Panc1 (cell line): ENCODE measurements at regions not wholly inside any gene's neighbourhood (a gene's known extent, or its start where the extent isn't known, plus 50 kb on each side); places are given as distances from the start of the nearest gene placed in this dataset.

Experiments used
- ATAC-seq: fragments of 200-7000 bp; cut with Tn5 transposase; 2 replicates; pipeline ENCODE4 v1.9.1; 2020; ENCODE audit warnings: mild to moderate bottlenecking, moderate library complexity
- BruUV-seq: library from RNA; stranded (reverse); fragments of 400-500 nt; replicated peaks from 2 replicates; lab custom pipeline; 2021; lab: Mats Ljungman, UMichigan
- CTCF ChIA-PET: fragments of 300-600 bp; sonication (Branson Sonifier 250); formaldehyde crosslinking; loops from one replicate; lab custom pipeline; 2022; ENCODE audit warnings: antibody characterized with exemption; lab: Charles Lee
- POLR2A ChIA-PET: fragments of 300-600 bp; sonication (Branson Sonifier 250); formaldehyde crosslinking; loops from one replicate; lab custom pipeline; 2022; ENCODE audit warnings: antibody characterized with exemption; lab: Charles Lee
- DNase-seq: peaks from one replicate; pipeline ENCODE4 v3.0.0-alpha.2; 2010; ENCODE audit warnings: low read depth, low spot score
- H3K27ac ChIP-seq: 2 replicates; pipeline ENCODE4 v1.5.1; 2011; ENCODE audit warnings: mild to moderate bottlenecking, low read length, inconsistent platforms
- H3K27me3 ChIP-seq: fragments of 200-500 bp; sonication (Bioruptor generic); 2 replicates; pipeline ENCODE4 v1.6.0; 2014; ENCODE audit warnings: low read length, inconsistent platforms; ENCODE audit not compliant: control insufficient read depth, insufficient read depth
- H3K36me3 ChIP-seq: fragments of 200-500 bp; sonication (Bioruptor generic); 2 replicates; pipeline ENCODE4 v1.5.1; 2014; ENCODE audit warnings: inconsistent platforms, mild to moderate bottlenecking, low read length, moderate library complexity; ENCODE audit not compliant: control insufficient read depth, insufficient read depth
- H3K4me1 ChIP-seq: 2 replicates; pipeline ENCODE4 v1.5.1; 2011; ENCODE audit warnings: inconsistent platforms, mild to moderate bottlenecking, low read length, moderate library complexity; ENCODE audit not compliant: control insufficient read depth, insufficient read depth
- H3K4me3 ChIP-seq, 2 experiments: 2 replicates each; pipeline ENCODE4 v1.5.1; 2011 to 2012; ENCODE audit warnings: low read depth in 2 of 2, low read length in 2 of 2, mild to moderate bottlenecking in 2 of 2, inconsistent platforms in 1 of 2, moderate library complexity in 1 of 2
- H3K9me3 ChIP-seq: fragments of 200-500 bp; sonication (Bioruptor generic); 2 replicates; pipeline ENCODE4 v1.5.1; 2014; ENCODE audit warnings: low read depth, mild to moderate bottlenecking, inconsistent platforms, low read length, moderate library complexity; ENCODE audit not compliant: control insufficient read depth, insufficient read depth
- CTCF ChIP-seq: fragments of 450-650 bp; IDR thresholded peaks from 2 replicates; pipeline ENCODE4 v1.5.1; 2017; ENCODE audit warnings: mild to moderate bottlenecking
- POLR2AphosphoS5 ChIP-seq: IDR thresholded peaks from 2 replicates; pipeline ENCODE4 v1.6.1; 2012; ENCODE audit warnings: mild to moderate bottlenecking, low read depth, low read length, moderate library complexity
- REST ChIP-seq, 2 experiments: IDR thresholded peaks; 2 replicates each; pipeline ENCODE4 v1.6.1; 2011 to 2012; ENCODE audit warnings: low read depth in 2 of 2, control low read depth in 1 of 2, low read length in 1 of 2, mild to moderate bottlenecking in 1 of 2, moderate library complexity in 1 of 2; ENCODE audit not compliant: insufficient read depth in 1 of 2
- SIN3A ChIP-seq: IDR thresholded peaks from 2 replicates; pipeline ENCODE4 v1.6.1; 2012; ENCODE audit warnings: low read depth, mild to moderate bottlenecking, low read length, moderate library complexity, borderline replicate concordance; ENCODE audit not compliant: insufficient read depth
- TCF7L2 ChIP-seq: IDR thresholded peaks from 2 replicates; pipeline ENCODE4 v1.6.1; 2011; ENCODE audit warnings: mild to moderate bottlenecking, low read depth, low read length, inconsistent platforms
- in situ Hi-C: cut with HindIII; loops from 2 replicates; pipeline ENCODE4 v1.10.0; 2016; ENCODE audit warnings: low sequenced_read_pairs, low pct_unique_long_range_greater_than_20kb
- intact Hi-C: fragments of 100-400 bp; cut with micrococcal nuclease; formaldehyde crosslinking; loops from one replicate; pipeline ENCODE4 v1.10.0; 2022; ENCODE audit not compliant: unreplicated experiment

GRCh38 chr2:107222466-107222865, 336.5 kb upstream of the ST6GAL2 start:
- Histone ChIP-seq H3K27me3 (no peaks in the 10 kb centered on the region), H3K4me1 (no peaks in the 10 kb centered on the region), H3K36me3 (no peaks in the 10 kb centered on the region), H3K9me3 (no peaks in the 10 kb centered on the region), H3K4me3 (no peak overlapping the region), H3K27ac (no peak overlapping the region)
- ChIA-PET CTCF (no interaction called here), POLR2A (no interaction called here)
- intact Hi-C loops: no loop called here
- TF ChIP-seq SIN3A (no peak), CTCF (no peak), REST (IDR thresholded peaks at IDR 0.05; ENCODE audit: insufficient read depth in 1 of 2, low read depth in 2 of 2, low read length in 1 of 2) (no peak), TCF7L2 (no peak), POLR2AphosphoS5 (no peak)
- DNase-seq (no peak), ATAC-seq (no peak)
- in situ Hi-C loops: no loop called here
- BruUV-seq: no TSS peak

GRCh38 chr2:107235491-107236254, 349.7 kb upstream of the ST6GAL2 start:
- TF ChIP-seq SIN3A (no peak), CTCF (no peak), POLR2AphosphoS5 (no peak), TCF7L2 (no peak), REST (IDR thresholded peaks at IDR 0.05; ENCODE audit: insufficient read depth in 1 of 2, low read depth in 2 of 2, low read length in 1 of 2) (no peak)
- no peaks in the 10 kb centered on the region for H3K27me3 ChIP-seq
- no TSS peak for BruUV-seq
- H3K36me3 ChIP-seq: no peaks in the 10 kb centered on the region
- H3K4me3 ChIP-seq: no peak overlapping the region
- intact Hi-C loops: no loop called here
- H3K4me1 ChIP-seq: no peaks in the 10 kb centered on the region
- ChIA-PET CTCF (no interaction called here), POLR2A (no interaction called here)
- ATAC-seq (no peak), DNase-seq (no peak)
- H3K27ac ChIP-seq: no peak overlapping the region
- in situ Hi-C loops: no loop called here
- no peaks in the 10 kb centered on the region for H3K9me3 ChIP-seq
